CD14-positive monocyte (primary cell): ENCODE measurements at regions not wholly inside any gene's neighbourhood (a gene's known extent, or its start where the extent isn't known, plus 50 kb on each side); places are given as distances from the start of the nearest gene placed in this dataset.

ENCODE experiments used
- DNase-seq, 3 donors: peaks; one replicate each; pipeline ENCODE4 v3.0.0-alpha.2; 2011 to 2022
- H2AFZ ChIP-seq: 2 replicates; pipeline ENCODE4 v1.6.0; 2012; ENCODE audit warnings: mild to moderate bottlenecking, low read depth, low read length, inconsistent platforms; ENCODE audit not compliant: insufficient read depth, poor library complexity, severe bottlenecking
- H3K27ac ChIP-seq, 2 donors: 1 replicate in 1 of 2; 2 replicates in 1 of 2; pipeline ENCODE4 v1.5.1; 2012 to 2013; ENCODE audit warnings: low read length in 2 of 2, control low read depth in 1 of 2, inconsistent platforms in 1 of 2, low read depth in 1 of 2, mild to moderate bottlenecking in 1 of 2
- H3K27me3 ChIP-seq, 2 donors: one replicate each; pipeline versions ENCODE4 v1.6.0 to v1.6.1; 2011 to 2013; ENCODE audit warnings: low read length in 2 of 2; ENCODE audit not compliant: control insufficient read depth in 2 of 2, insufficient read depth in 2 of 2
- H3K36me3 ChIP-seq, 2 donors: replicated peaks in 1 of 2; 1 replicate in 1 of 2; 2 replicates in 1 of 2; pipeline versions ENCODE4 v1.5.1 to v1.6.1; 2012 to 2013; ENCODE audit warnings: low read length in 2 of 2, control low read depth in 1 of 2, inconsistent platforms in 1 of 2, mild to moderate bottlenecking in 1 of 2; ENCODE audit not compliant: insufficient read depth in 2 of 2, control insufficient read depth in 1 of 2
- H3K4me1 ChIP-seq, 2 donors: 1 replicate in 1 of 2; 2 replicates in 1 of 2; pipeline versions ENCODE4 v1.5.1 to v1.6.1; 2012 to 2013; ENCODE audit warnings: low read length in 2 of 2, control low read depth in 1 of 2, inconsistent platforms in 1 of 2, mild to moderate bottlenecking in 1 of 2, moderate library complexity in 1 of 2; ENCODE audit not compliant: insufficient read depth in 2 of 2, control insufficient read depth in 1 of 2
- H3K4me2 ChIP-seq: replicated peaks from 2 replicates; pipeline ENCODE3; 2012; ENCODE audit warnings: low read length, moderate library complexity, mild to moderate bottlenecking; ENCODE audit not compliant: poor library complexity, severe bottlenecking; ENCODE audit errors: extremely low read depth
- H3K4me3 ChIP-seq, 3 experiments: fragments of 200-600 bp in 1 of 3; sonication (generic) in 1 of 3; replicated peaks in 1 of 3; 1 replicate in 2 of 3; 2 replicates in 1 of 3; pipeline ENCODE4 v1.5.1; 2011 to 2013; ENCODE audit warnings: low read length in 3 of 3, mild to moderate bottlenecking in 3 of 3, control low read depth in 2 of 3, low read depth in 2 of 3, inconsistent platforms in 1 of 3, moderate library complexity in 1 of 3
- H3K79me2 ChIP-seq: 2 replicates; pipeline ENCODE4 v1.6.0; 2012; ENCODE audit warnings: mild to moderate bottlenecking, control low read depth, inconsistent platforms, low read length, moderate library complexity; ENCODE audit not compliant: insufficient read depth
- H3K9ac ChIP-seq: 2 replicates; pipeline ENCODE4 v1.6.0; 2017; ENCODE audit warnings: low read length, mild to moderate bottlenecking; ENCODE audit not compliant: insufficient read depth, poor library complexity, severe bottlenecking
- H3K9me3 ChIP-seq, 2 donors: replicated peaks in 1 of 2; 1 replicate in 1 of 2; 2 replicates in 1 of 2; pipeline versions ENCODE4 v1.5.1 to v1.6.1; 2012 to 2013; ENCODE audit warnings: low read length in 2 of 2, control low read depth in 1 of 2; ENCODE audit not compliant: control insufficient read depth in 1 of 2, insufficient read depth in 1 of 2
- H4K20me1 ChIP-seq: 2 replicates; pipeline ENCODE4 v1.6.0; 2012; ENCODE audit warnings: mild to moderate bottlenecking, low read length, control low read depth, moderate library complexity; ENCODE audit not compliant: insufficient read depth
- H3K27ac Mint-ChIP-seq, 7 donors: one replicate each; pipeline ENCODE4 v1.8.0; 2020; ENCODE audit warnings: mild to moderate bottlenecking in 7 of 7, mixed read lengths in 7 of 7, moderate library complexity in 6 of 7, inconsistent platforms in 2 of 7
- H3K27me3 Mint-ChIP-seq, 3 donors: one replicate each; pipeline ENCODE4 v1.8.0; 2021 to 2022; ENCODE audit warnings: low read depth in 3 of 3, mild to moderate bottlenecking in 3 of 3, mixed read lengths in 3 of 3, moderate library complexity in 3 of 3, inconsistent platforms in 1 of 3
- H3K36me3 Mint-ChIP-seq, 2 donors: one replicate each; pipeline ENCODE4 v1.8.0; 2020; ENCODE audit warnings: mixed read lengths in 2 of 2, inconsistent platforms in 1 of 2, mild to moderate bottlenecking in 1 of 2
- H3K4me1 Mint-ChIP-seq: one replicate; pipeline ENCODE4 v1.8.0; 2020; ENCODE audit warnings: mild to moderate bottlenecking, mixed read lengths
- H3K4me3 Mint-ChIP-seq, 2 donors: one replicate each; pipeline ENCODE4 v1.8.0; 2020; ENCODE audit warnings: mild to moderate bottlenecking in 2 of 2, mixed read lengths in 2 of 2, moderate library complexity in 1 of 2
- H3K9me3 Mint-ChIP-seq, 7 donors: one replicate each; pipeline ENCODE4 v1.8.0; 2020 to 2022; ENCODE audit warnings: mixed read lengths in 7 of 7, mild to moderate bottlenecking in 6 of 7, moderate library complexity in 6 of 7, inconsistent platforms in 2 of 7
- whole genome bisulfite sequencing: methylation state at CpG from one replicate; pipeline ENCODE4 v1.1.5; 2013; ENCODE audit warnings: missing lambda C conversion rate; ENCODE audit not compliant: insufficient coverage; 5-methylcytosine and 5-hydroxymethylcytosine counted together
- intact Hi-C, 2 donors: fragments of 100-400 bp; cut with micrococcal nuclease; formaldehyde crosslinking; loops; one replicate each; pipeline versions ENCODE4 v1.15.0 to v1.15.1; 2023
- TF ChIP-seq, protein P1 (sequence below): fragments of 200-600 bp; IDR thresholded peaks from one replicate; pipeline ENCODE4 v1.8.0; 2022; ENCODE audit warnings: antibody characterized with exemption, mild to moderate bottlenecking

DNA sequence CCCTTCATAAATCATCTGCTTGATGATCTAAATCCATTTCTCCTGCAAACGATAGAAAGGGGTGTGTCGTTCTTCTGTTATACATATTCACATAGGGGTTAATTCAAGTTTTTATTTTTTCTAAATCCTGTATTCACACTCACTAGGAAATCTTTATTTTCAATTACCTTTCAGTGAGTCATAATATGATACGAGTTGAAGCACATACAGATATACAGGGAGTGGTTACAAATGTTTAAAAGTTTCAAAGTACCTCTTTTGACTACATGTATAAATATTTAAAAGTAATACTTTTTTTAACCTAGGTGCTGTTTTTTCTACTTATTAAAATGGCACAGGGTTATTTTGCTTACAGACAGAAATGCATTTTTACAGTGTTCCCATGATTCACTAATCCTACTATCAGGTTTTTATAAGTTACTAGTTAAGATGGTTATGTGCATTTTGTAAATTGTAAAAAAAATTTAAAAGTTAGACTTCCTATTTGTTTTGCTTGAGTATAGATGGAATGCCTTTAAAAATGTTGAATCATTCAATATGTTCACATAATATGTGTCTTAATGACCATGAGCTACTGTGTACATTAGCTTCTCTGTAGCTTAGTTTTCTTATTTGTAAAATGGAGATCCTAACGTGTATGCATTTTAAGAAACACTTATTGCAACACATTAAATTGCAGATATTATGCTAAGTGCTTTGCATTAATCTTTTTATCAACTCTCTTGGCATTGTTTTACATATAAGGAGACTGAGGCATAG is 1378.1 kb downstream of the DSC3 start:
- TF ChIP-seq, protein P1, sequence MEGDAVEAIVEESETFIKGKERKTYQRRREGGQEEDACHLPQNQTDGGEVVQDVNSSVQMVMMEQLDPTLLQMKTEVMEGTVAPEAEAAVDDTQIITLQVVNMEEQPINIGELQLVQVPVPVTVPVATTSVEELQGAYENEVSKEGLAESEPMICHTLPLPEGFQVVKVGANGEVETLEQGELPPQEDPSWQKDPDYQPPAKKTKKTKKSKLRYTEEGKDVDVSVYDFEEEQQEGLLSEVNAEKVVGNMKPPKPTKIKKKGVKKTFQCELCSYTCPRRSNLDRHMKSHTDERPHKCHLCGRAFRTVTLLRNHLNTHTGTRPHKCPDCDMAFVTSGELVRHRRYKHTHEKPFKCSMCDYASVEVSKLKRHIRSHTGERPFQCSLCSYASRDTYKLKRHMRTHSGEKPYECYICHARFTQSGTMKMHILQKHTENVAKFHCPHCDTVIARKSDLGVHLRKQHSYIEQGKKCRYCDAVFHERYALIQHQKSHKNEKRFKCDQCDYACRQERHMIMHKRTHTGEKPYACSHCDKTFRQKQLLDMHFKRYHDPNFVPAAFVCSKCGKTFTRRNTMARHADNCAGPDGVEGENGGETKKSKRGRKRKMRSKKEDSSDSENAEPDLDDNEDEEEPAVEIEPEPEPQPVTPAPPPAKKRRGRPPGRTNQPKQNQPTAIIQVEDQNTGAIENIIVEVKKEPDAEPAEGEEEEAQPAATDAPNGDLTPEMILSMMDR, result no peak
- H3K4me2 ChIP-seq, result no peak overlapping the region
- no peaks in the 10 kb centered on the region for H3K9me3 ChIP-seq
- Mint-ChIP-seq H3K27ac (no peak overlapping the region), H3K4me3 (no peak overlapping the region), H3K9me3 (no peaks in the 10 kb centered on the region), H3K27me3 (peaks cover 0 to 1% (median 0%) of the 10 kb centered on the region in 3 donors), H3K36me3 (no peaks in the 10 kb centered on the region), H3K4me1 (no peaks in the 10 kb centered on the region)
- H3K9ac ChIP-seq, result no peak overlapping the region
- no peak for DNase-seq
- no peak overlapping the region for H3K27ac ChIP-seq
- H3K27me3 ChIP-seq, result no peaks in the 10 kb centered on the region
- no peaks in the 10 kb centered on the region for H3K79me2 ChIP-seq
- H3K4me3 ChIP-seq, result no peak overlapping the region
- WGBS, result no CpG with 5 or more reads among the region's 4 CpGs
- H3K36me3 ChIP-seq, result no peaks in the 10 kb centered on the region
- H2AFZ ChIP-seq, result no peak overlapping the region
- no peaks in the 10 kb centered on the region for H4K20me1 ChIP-seq
- intact Hi-C loops, result no loop called here
- no peaks in the 10 kb centered on the region for H3K4me1 ChIP-seq

DNA sequence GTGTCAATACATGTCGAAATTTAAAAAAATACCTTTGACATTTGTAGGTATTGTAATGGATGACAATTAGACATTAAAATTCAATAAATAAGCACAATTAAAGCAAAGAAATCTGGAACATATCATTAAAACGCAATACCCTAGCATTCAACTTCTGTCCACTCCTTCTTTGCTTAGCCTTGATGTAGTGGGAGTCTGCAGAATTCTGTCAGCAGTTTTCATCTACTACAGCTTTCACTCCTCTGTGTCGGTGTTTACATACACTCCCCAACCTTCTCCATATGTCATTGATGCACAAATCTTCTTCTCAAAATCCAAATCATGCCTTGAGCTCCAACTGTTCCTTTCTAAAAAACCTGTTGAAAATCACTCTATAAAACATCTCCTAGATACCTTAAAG is 1380.6 kb downstream of the DSC3 start:
- Histone ChIP-seq H3K4me2 (no peak overlapping the region), H3K4me3 (no peak overlapping the region), H3K9ac (no peak overlapping the region), H3K4me1 (no peaks in the 10 kb centered on the region), H3K27ac (no peak overlapping the region), H3K79me2 (no peaks in the 10 kb centered on the region), H3K27me3 (no peaks in the 10 kb centered on the region), H3K36me3 (no peaks in the 10 kb centered on the region), H3K9me3 (no peaks in the 10 kb centered on the region), H2AFZ (no peak overlapping the region), H4K20me1 (no peaks in the 10 kb centered on the region)
- Mint-ChIP-seq H3K4me1 (no peaks in the 10 kb centered on the region), H3K27me3 (peaks cover 0 to 1% (median 0%) of the 10 kb centered on the region in 3 donors), H3K9me3 (no peaks in the 10 kb centered on the region), H3K27ac (no peak overlapping the region), H3K4me3 (no peak overlapping the region), H3K36me3 (no peaks in the 10 kb centered on the region)
- WGBS, result no CpG with 5 or more reads among the region's 3 CpGs
- intact Hi-C loops, result no loop called here
- TF ChIP-seq, protein P1, result no peak
- no peak for DNase-seq
